ENCODE measurements at regions not wholly inside any gene's neighbourhood (a gene's known extent, or its start where the extent isn't known, plus 50 kb on each side); places are given as distances from the start of the nearest gene placed in this dataset.

DNA sequence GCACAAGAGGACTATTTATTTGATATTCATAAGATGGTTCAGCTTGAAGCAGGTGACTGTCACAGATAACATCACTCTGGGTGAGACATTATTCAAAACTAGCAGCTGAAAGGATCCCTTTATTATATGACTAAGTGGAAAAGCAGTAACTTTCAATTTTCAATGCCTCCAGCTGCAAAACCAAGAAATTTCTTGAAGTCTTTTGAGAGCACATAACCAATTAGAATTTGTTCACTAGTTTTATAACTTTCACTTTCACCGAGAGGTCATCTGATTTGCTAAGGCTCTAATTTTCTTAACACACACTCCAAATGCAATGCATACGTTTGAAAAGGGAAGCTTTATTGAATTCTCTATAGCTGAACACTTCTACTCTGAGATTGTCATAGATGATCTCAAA, 88.6 kb upstream of the KLF14 start:
- TF ChIP-seq POLR2A (IDR thresholded peaks at IDR 0.05; ENCODE audit: low read depth, low read length): no peak
- TF ChIP-seq POLR2AphosphoS5 (IDR thresholded peaks at IDR 0.05; ENCODE audit: low read depth, low read length): no peak
- TF ChIP-seq TAF1 (IDR thresholded peaks at IDR 0.05; ENCODE audit: borderline replicate concordance, low read depth, low read length): no peak

All from GM12892 (cell line).